NT2/D1 (cell line): ENCODE measurements at regions not wholly inside any gene's neighbourhood (a gene's known extent, or its start where the extent isn't known, plus 50 kb on each side); places are given as distances from the start of the nearest gene placed in this dataset.

Source experiments
- SUZ12 ChIP-seq: IDR thresholded peaks from 2 replicates; pipeline ENCODE4 v1.6.1; 2011; ENCODE audit not compliant: insufficient read length, insufficient read depth; ENCODE audit errors: extremely low read depth
- ZNF274 ChIP-seq: IDR thresholded peaks from 2 replicates; pipeline ENCODE4 v1.6.1; 2011; ENCODE audit warnings: mild to moderate bottlenecking, low read depth, low read length

DNA sequence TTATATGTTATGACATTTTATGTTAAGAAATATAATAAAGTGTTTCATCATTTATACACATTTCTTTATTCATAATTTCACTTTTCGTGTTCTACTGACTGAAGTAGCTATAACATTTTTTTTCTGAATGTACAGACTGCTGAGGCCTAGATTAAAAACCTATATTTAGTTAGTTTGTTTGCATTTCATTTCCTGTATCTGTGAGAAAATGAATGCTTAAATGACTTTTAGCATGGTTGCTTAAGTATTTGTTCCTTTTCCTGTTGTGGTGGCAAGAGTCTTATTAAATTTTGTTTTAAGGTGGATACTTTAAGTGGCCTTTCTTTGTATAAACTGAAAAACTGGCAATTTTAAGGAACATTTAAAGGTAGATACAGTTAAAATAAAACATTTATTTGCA, 779.7 kb upstream of the MAN1A1 start:
- TF ChIP-seq ZNF274 (no peak), SUZ12 (no peak)
